NT2/D1 (cell line): ENCODE measurements at regions not wholly inside any gene's neighbourhood (a gene's known extent, or its start where the extent isn't known, plus 50 kb on each side); places are given as distances from the start of the nearest gene placed in this dataset.

ENCODE experiments used
- DNase-seq: peaks from one replicate; pipeline ENCODE4 v3.0.0-alpha.2; 2011; ENCODE audit warnings: low read depth, low spot score
- H3K27me3 ChIP-seq: 2 replicates; pipeline ENCODE4 v1.6.0; 2011; ENCODE audit warnings: mild to moderate bottlenecking; ENCODE audit not compliant: insufficient read length, insufficient read depth
- H3K36me3 ChIP-seq: 2 replicates; pipeline ENCODE4 v1.6.1; 2011; ENCODE audit warnings: mild to moderate bottlenecking, low read length, mixed read lengths; ENCODE audit not compliant: insufficient read depth, insufficient read length
- H3K4me1 ChIP-seq: 2 replicates; pipeline ENCODE4 v1.5.1; 2011; ENCODE audit not compliant: insufficient read depth, insufficient read length
- H3K4me3 ChIP-seq: 2 replicates; pipeline ENCODE4 v1.5.1; 2011; ENCODE audit warnings: low read depth; ENCODE audit not compliant: insufficient read length
- H3K9ac ChIP-seq: 2 replicates; pipeline ENCODE4 v1.6.0; 2011; ENCODE audit warnings: low read depth; ENCODE audit not compliant: insufficient read length
- H3K9me3 ChIP-seq: 2 replicates; pipeline ENCODE4 v1.5.1; 2011; ENCODE audit warnings: mild to moderate bottlenecking, low read length; ENCODE audit not compliant: insufficient read depth
- SUZ12 ChIP-seq: IDR thresholded peaks from 2 replicates; pipeline ENCODE4 v1.6.1; 2011; ENCODE audit not compliant: insufficient read length, insufficient read depth; ENCODE audit errors: extremely low read depth
- YY1 ChIP-seq: IDR thresholded peaks from 2 replicates; pipeline ENCODE4 v1.6.1; 2011; ENCODE audit not compliant: insufficient read length, insufficient read depth
- ZNF274 ChIP-seq: IDR thresholded peaks from 2 replicates; pipeline ENCODE4 v1.6.1; 2011; ENCODE audit warnings: mild to moderate bottlenecking, low read depth, low read length

- TF ChIP-seq SUZ12 (no peak), ZNF274 (no peak), YY1 (no peak)
These were observed 200.1 kb upstream of the GSE1 start for GRCh38 chr16:85412911-85413520.

GRCh38 chr16:85413691-85414663 lies 199.1 kb upstream of the GSE1 start:
- Histone ChIP-seq H3K4me1 (peaks cover 11% of the 10 kb centered on the region), H3K4me3 (no peak overlapping the region), H3K27me3 (no peaks in the 10 kb centered on the region), H3K36me3 (no peaks in the 10 kb centered on the region), H3K9ac (no peak overlapping the region), H3K9me3 (no peaks in the 10 kb centered on the region; the same call in 1 of the 2 replicates)
- no peak for DNase-seq
- no peak for TF ChIP-seq YY1
- no peak for TF ChIP-seq ZNF274
- no peak for TF ChIP-seq SUZ12

More at GRCh38 chr16:85412911-85413520, 200.1 kb upstream of the GSE1 start:
- Histone ChIP-seq H3K36me3 (no peaks in the 10 kb centered on the region), H3K4me3 (no peak overlapping the region), H3K4me1 (peaks cover 3% of the 10 kb centered on the region), H3K27me3 (no peaks in the 10 kb centered on the region), H3K9me3 (no peaks in the 10 kb centered on the region; the same call in 1 of the 2 replicates), H3K9ac (no peak overlapping the region)
- DNase-seq, result no peak

GRCh38 chr16:85415196-85416090 lies 197.7 kb upstream of the GSE1 start:
- DNase-seq, result no peak
- TF ChIP-seq YY1, result no peak
- no peak for TF ChIP-seq SUZ12
- no peak for TF ChIP-seq ZNF274
- Histone ChIP-seq H3K9me3 (peaks cover 1% of the 10 kb centered on the region; the same call in 1 of the 2 replicates), H3K9ac (peak overlapping the region; percentile 32), H3K4me1 (peaks cover 14% of the 10 kb centered on the region), H3K4me3 (no peak overlapping the region), H3K36me3 (no peaks in the 10 kb centered on the region), H3K27me3 (no peaks in the 10 kb centered on the region)

- H3K9ac ChIP-seq, result no peak overlapping the region
- H3K36me3 ChIP-seq, result no peaks in the 10 kb centered on the region
- H3K27me3 ChIP-seq, result no peaks in the 10 kb centered on the region
- peaks cover 16% of the 10 kb centered on the region for H3K4me1 ChIP-seq
- DNase-seq, result no peak
- no peak overlapping the region for H3K4me3 ChIP-seq
- no peak for TF ChIP-seq ZNF274
- TF ChIP-seq YY1, result no peak
- TF ChIP-seq SUZ12, result no peak
- H3K9me3 ChIP-seq, result peaks cover 5% of the 10 kb centered on the region; the same call in 1 of the 2 replicates
These were observed 196.7 kb upstream of the GSE1 start for GRCh38 chr16:85416228-85417109.

GRCh38 chr16:85417156-85417860 lies 195.8 kb upstream of the GSE1 start:
- TF ChIP-seq SUZ12, result no peak
- H3K4me3 ChIP-seq, result no peak overlapping the region
- H3K27me3 ChIP-seq, result no peaks in the 10 kb centered on the region
- peaks cover 5% of the 10 kb centered on the region; the same call in 1 of the 2 replicates for H3K9me3 ChIP-seq
- H3K36me3 ChIP-seq, result no peaks in the 10 kb centered on the region
- H3K4me1 ChIP-seq, result peaks cover 19% of the 10 kb centered on the region
- peak overlapping the region; percentile 50 for H3K9ac ChIP-seq
- DNase-seq, result no peak

GRCh38 chr16:85418978-85419491 lies 194.1 kb upstream of the GSE1 start:
- TF ChIP-seq ZNF274 (no peak), YY1 (no peak), SUZ12 (no peak)
- no peak for DNase-seq
- peak overlapping the region; percentile 46 for H3K9ac ChIP-seq
- H3K36me3 ChIP-seq, result no peaks in the 10 kb centered on the region
- no peaks in the 10 kb centered on the region for H3K27me3 ChIP-seq
- H3K4me3 ChIP-seq, result no peak overlapping the region
- peaks cover 5% of the 10 kb centered on the region; the same call in 1 of the 2 replicates for H3K9me3 ChIP-seq
- H3K4me1 ChIP-seq, result peaks cover 22% of the 10 kb centered on the region
